ENCODE measurements at regions not wholly inside any gene's neighbourhood (a gene's known extent, or its start where the extent isn't known, plus 50 kb on each side); places are given as distances from the start of the nearest gene placed in this dataset.

DNA sequence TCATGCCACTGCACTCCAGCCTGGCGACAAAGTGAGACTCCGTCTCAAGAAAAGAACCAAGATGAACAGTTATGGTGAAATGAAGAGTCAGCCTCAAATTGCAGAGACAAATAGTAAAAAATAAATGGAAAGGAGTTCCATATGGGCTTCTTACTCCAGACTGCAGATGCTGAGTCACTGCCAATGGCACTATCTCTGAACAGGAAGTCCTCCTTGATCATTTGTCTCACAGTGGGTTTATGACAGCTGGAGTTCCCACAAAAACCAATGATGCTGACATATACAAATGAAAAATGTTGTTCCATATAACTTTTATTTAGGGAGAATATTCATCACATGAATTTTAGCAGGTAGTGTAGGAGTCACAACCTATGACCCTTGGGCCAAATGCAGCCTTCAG, 631.6 kb downstream of the PCDH18 start:
- no peak for DNase-seq (ENCODE audit: low read depth, low spot score)
- TF ChIP-seq, protein P1, sequence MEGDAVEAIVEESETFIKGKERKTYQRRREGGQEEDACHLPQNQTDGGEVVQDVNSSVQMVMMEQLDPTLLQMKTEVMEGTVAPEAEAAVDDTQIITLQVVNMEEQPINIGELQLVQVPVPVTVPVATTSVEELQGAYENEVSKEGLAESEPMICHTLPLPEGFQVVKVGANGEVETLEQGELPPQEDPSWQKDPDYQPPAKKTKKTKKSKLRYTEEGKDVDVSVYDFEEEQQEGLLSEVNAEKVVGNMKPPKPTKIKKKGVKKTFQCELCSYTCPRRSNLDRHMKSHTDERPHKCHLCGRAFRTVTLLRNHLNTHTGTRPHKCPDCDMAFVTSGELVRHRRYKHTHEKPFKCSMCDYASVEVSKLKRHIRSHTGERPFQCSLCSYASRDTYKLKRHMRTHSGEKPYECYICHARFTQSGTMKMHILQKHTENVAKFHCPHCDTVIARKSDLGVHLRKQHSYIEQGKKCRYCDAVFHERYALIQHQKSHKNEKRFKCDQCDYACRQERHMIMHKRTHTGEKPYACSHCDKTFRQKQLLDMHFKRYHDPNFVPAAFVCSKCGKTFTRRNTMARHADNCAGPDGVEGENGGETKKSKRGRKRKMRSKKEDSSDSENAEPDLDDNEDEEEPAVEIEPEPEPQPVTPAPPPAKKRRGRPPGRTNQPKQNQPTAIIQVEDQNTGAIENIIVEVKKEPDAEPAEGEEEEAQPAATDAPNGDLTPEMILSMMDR (IDR thresholded peaks at IDR 0.05; ENCODE audit: insufficient read depth, low read length, missing control alignments): no peak
- ChIA-PET CTCF (no interaction called here), POLR2A (no interaction called here)
- H3K4me3 ChIP-seq (ENCODE audit: low read depth, low read length): no peak overlapping the region

DNA sequence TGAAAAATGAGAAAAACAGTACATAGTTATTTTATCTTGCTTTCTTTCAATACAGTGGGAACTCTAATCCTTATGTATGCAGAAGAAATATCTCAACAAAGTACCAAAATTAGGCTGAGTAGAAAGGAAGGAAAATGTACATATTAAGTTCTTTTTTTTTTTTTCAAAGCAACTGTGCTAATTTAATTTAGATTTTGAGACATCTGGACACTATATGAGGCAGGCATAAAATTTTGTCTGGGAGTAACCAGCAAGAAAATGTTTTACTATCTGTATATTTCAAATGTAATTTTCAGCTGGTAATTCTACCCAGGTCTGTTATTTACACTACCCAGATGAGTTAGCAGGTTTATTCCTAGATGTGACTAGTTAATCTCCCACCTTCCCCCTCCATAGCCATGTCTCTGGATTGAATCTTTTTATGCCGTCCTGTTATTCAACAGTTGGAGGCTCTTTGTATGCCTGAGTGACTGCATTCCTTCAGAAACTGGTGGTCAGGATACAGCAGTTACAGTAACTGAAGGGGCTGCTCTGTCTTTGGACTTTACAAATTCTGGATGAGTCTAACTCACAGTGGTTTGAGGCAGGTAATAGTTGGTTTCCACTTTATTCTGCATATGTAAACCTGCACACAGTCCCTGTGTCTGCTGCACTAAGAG, 633.6 kb downstream of the PCDH18 start:
- CTCF ChIA-PET: no interaction called here
- POLR2A ChIA-PET: no interaction called here
- H3K4me3 ChIP-seq (ENCODE audit: low read depth, low read length): no peak overlapping the region
- TF ChIP-seq, protein P1 (IDR thresholded peaks at IDR 0.05; ENCODE audit: insufficient read depth, low read length, missing control alignments): no peak
- DNase-seq (ENCODE audit: low read depth, low spot score): no peak

DNA sequence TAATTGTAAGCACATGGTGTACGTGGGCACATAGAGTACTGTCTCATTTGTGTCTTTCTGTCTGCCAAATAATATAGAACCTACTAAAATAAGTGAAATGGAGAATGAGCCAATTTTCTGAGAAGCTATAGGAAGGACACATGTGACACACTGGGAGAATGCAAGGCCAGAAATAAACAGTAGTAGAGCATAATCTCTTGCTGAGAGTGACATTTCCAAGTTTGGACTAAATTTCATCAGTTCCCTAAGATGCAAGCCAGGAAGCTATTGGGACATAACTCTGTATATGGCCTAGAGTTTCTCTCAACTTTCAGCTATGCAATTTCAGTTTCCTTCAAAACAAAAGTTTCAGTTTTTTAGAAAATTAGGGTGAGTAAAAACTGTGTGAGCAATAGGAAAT, 638.7 kb downstream of the PCDH18 start:
- ChIA-PET CTCF (interaction anchor here (0.7 kb wide), 1 partner anchor 29 kb away, joined by 3 read pairs; no protein-coding TSS in a partner anchor), POLR2A (no interaction called here)
- no peak overlapping the region for H3K4me3 ChIP-seq (ENCODE audit: low read depth, low read length)
- TF ChIP-seq, protein P1 (IDR thresholded peaks at IDR 0.05; ENCODE audit: insufficient read depth, low read length, missing control alignments): no peak
- no peak for DNase-seq (ENCODE audit: low read depth, low spot score)

DNA sequence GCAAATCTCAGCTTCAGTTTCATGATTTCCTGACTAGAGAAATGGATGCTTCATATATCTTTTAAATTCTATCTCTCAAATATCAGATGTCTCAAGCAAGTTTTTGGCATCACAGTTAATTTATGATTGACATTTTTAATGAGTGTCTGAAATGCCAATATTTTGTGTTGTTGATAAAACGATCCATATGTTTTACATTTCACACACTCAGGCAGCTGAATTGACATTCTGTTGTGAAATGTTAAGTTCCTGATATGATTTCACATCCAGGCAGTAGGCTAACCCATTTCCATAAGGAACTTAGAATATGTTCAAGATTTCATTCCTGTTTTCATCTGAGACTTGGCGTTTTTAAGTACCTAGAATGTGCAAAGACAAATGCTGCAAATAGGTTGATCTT, 650.6 kb downstream of the PCDH18 start:
- TF ChIP-seq, protein P1 (IDR thresholded peaks at IDR 0.05; ENCODE audit: insufficient read depth, low read length, missing control alignments): no peak
- no peak overlapping the region for H3K4me3 ChIP-seq (ENCODE audit: low read depth, low read length)
- DNase-seq (ENCODE audit: low read depth, low spot score): no peak
- ChIA-PET CTCF (no interaction called here), POLR2A (no interaction called here)

DNA sequence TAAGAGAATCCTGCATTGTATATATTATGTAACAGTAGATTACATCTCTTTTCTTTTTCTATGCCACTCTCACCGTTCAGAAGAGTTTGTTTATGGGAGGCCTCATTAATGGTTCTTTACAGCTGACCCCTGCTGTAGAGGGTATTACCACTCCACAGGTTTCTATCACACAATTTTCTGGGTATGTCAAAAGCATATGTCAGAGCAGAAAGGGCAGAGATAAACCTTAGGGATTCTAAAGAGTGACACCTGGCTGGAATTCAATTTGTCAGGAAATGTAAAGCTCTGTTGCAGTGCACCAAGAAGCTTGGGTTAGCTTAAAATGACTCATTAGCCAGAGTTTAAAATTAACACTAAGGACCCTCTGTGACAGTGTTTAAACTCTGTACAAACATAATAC, 658.7 kb downstream of the PCDH18 start:
- ChIA-PET CTCF (interaction anchor here (2.8 kb wide), 1 partner anchor 9 kb away, joined by 11 read pairs; no protein-coding TSS in a partner anchor), POLR2A (no interaction called here)
- TF ChIP-seq, protein P1 (IDR thresholded peaks at IDR 0.05; ENCODE audit: insufficient read depth, low read length, missing control alignments): no peak
- DNase-seq (ENCODE audit: low read depth, low spot score): no peak
- H3K4me3 ChIP-seq (ENCODE audit: low read depth, low read length): no peak overlapping the region

DNA sequence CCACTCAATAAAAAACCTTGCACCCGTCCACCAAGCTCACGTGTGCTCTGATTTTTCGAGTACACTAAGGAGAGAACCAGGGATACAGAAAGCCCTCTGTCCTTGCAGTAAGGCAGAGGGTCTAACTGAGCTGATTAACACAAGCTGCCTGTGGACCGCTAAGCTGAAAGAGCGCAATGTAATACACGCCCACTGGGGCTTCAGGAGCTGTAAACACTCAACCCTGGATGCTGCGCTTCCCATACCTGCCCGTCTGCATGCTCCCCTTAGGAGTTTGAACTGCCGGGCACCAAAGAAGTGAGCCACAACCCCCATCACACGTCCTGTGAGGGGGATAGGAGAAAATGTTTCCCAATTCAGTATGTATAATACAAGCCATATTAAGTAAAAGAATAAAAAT, 664.8 kb downstream of the PCDH18 start:
- CTCF ChIA-PET: no interaction called here
- POLR2A ChIA-PET: no interaction called here
- TF ChIP-seq, protein P1 (IDR thresholded peaks at IDR 0.05; ENCODE audit: insufficient read depth, low read length, missing control alignments): no peak
- H3K4me3 ChIP-seq (ENCODE audit: low read depth, low read length): no peak overlapping the region
- no peak for DNase-seq (ENCODE audit: low read depth, low spot score)
